Cardiac fibroblast (primary cell): ENCODE measurements at regions not wholly inside any gene's neighbourhood (a gene's known extent, or its start where the extent isn't known, plus 50 kb on each side); places are given as distances from the start of the nearest gene placed in this dataset.

Source experiments
- DNase-seq, 2 donors: peaks; one replicate each; pipeline versions ENCODE4 v3.0.0 to v3.0.0-alpha.2; 2010; ENCODE audit warnings: low read depth in 2 of 2
- H3K4me3 ChIP-seq, 2 donors: replicated peaks in 1 of 2; 1 replicate in 1 of 2; 2 replicates in 1 of 2; pipeline ENCODE4 v1.5.1; 2011; ENCODE audit warnings: low read depth in 2 of 2, low read length in 2 of 2, mild to moderate bottlenecking in 2 of 2, moderate library complexity in 1 of 2
- CTCF ChIP-seq: IDR thresholded peaks from one replicate; pipeline ENCODE4 v1.5.1; 2011; ENCODE audit warnings: low read depth, mild to moderate bottlenecking, low read length, inconsistent platforms

DNA sequence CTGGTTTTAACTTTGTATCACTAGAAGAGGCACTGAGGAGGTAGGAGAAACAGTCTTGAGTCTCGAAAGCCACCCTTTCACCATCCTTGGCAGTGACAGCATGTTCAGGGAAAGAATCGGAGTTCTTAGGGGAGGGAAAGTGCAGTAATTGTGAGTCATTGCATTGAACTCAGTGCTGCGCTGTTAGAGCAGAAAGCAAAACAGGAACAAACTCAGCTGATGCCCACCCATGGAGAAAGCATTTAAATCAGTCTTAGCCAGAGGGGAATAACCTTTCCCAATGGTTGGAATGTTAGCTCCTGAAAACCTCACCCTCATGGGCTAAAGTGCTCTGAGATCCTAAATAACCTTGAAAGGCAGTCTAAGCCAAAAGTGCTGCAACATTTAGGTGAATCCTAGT is 845.6 kb upstream of the CNTNAP5 start:
- no peak for TF ChIP-seq CTCF
- no peak overlapping the region for H3K4me3 ChIP-seq
- DNase-seq = peak; percentile 25 to 36

DNA sequence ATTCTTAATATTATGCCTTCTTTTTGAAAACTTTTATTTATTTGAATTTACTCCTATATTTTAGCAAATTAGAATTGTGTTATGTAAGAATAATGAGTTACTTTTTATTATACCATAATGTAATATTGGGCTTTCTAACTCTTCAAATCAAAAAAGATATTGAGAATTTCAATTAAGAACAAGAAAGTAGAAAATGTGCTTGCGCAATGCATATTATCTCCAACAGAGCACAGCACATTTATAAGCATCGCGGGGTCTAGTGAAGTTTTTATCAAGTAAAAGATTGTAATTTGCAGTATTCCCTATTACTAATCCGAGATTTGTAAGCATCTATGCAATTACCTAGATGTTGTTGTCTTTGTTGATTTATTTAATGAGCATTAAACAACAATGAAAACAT is 829.1 kb upstream of the CNTNAP5 start:
- H3K4me3 ChIP-seq = no peak overlapping the region
- TF ChIP-seq CTCF = no peak

DNA sequence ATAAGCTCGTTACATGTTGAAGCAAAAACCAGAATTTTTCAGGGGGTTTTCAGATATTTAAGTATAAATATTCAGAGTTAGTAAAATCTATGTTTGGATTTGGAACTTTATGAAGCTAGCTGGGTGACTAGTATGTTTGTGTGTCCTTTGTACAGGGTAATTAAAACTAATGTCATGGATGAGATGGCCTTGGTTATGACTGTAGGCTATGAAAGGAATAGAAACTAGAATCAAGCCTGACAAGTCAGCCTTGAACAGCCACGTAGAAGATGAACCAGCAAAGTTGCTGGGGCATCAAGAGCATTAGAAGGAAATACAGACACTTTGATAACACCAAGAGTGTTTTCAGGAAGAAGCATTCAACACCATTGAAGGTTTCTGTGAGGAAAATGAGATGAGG is 825.1 kb upstream of the CNTNAP5 start:
- DNase-seq = no peak
- no peak overlapping the region for H3K4me3 ChIP-seq
- no peak for TF ChIP-seq CTCF

More for the DNA sequence above, 829.1 kb upstream of the CNTNAP5 start:
- DNase-seq = no peak

DNA sequence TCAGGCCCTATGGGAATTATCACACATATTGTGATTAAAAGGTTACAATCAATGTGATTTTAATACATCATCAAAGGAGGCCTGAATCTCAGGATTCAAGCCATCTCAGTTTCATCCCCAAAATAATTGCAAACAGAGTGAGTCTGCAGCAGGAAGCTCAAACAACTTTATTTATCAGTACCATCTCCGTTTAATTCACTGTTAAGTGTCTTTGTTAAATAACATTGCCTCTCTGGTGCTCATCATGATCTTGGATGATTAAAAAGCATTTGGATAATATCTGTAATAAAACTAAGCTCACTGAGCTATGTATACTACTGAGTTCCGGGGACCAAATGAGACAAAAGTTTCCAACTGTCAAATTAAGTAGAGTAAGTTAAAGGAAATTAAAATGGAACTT is 817.8 kb upstream of the CNTNAP5 start:
- TF ChIP-seq CTCF = no peak
- no peak for DNase-seq
- H3K4me3 ChIP-seq = no peak overlapping the region

DNA sequence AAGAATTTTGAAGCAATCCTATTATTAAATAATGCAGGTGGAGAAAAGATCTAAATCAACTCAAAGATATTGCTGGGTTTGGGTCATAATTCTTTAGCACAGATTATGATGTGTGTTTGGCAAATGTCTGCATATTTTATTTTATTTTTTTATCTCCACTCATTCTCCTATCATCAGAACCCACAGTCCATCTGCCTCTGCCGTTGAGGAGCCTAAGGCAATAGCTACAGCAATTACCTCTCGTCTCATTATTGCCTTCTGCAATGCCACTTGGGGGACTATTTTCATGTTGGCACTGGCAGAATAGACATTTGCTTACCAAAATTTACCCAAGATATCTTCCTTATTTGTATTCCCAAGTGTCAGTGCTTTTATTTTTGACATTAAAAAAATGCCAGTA is 815.9 kb upstream of the CNTNAP5 start:
- no peak overlapping the region for H3K4me3 ChIP-seq
- TF ChIP-seq CTCF = no peak
- no peak for DNase-seq

DNA sequence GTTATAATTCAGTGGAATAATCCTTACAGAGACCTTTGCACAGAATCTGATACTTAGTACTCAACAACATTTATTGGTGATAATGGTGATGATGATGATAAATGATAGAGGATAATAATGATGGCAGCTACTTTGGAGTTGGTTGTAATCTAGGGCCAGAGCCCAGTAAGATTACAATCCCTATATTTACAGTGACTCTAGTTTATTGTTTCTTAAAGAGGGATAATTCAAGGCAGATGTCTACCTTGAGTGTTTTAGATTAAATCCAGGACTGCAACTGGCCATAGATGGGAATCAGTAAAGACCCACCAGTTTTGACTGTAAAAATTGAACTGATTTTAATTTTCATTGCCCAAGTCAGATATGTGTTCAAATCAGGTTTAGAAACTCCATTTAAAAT is 813.9 kb upstream of the CNTNAP5 start:
- no peak for DNase-seq
- H3K4me3 ChIP-seq = no peak overlapping the region
- TF ChIP-seq CTCF = no peak

DNA sequence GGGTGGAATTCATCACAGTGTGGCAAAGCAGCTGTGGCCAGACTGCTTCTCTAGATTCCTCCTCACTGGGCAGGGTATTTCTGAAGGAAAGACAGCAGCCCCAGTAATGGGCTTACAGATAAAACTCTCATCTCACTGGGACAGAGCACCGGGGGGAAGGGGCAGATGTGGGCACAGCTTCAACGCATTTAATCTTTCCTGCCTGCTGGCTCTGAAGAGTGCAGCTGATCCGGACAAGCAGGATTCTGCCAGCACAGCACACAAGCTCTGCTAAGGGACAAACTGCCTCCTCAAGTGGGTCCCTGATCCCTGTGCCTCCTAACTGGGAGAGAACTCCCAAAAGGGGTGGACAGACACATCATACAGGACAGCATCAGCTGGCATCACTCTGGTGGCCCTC is 779.9 kb upstream of the CNTNAP5 start:
- no peak for DNase-seq
- H3K4me3 ChIP-seq = no peak overlapping the region

More for the DNA sequence above, 779.9 kb upstream of the CNTNAP5 start:
- no peak for TF ChIP-seq CTCF
